GM12801 (cell line): ENCODE measurements at regions not wholly inside any gene's neighbourhood (a gene's known extent, or its start where the extent isn't known, plus 50 kb on each side); places are given as distances from the start of the nearest gene placed in this dataset.

ENCODE experiments used
- CTCF ChIP-seq: IDR thresholded peaks from one replicate; pipeline ENCODE4 v1.5.1; 2011; ENCODE audit warnings: control low read depth; ENCODE audit not compliant: insufficient read length; ENCODE audit errors: extremely low read depth

- TF ChIP-seq CTCF = no peak
Observed at GRCh38 chr1:87599569-87599968, 270.9 kb downstream of the LMO4 start.

GRCh38 chr1:87600055-87600850 lies 271.6 kb downstream of the LMO4 start:
- no peak for TF ChIP-seq CTCF

GRCh38 chr1:87600854-87601253 lies 272.2 kb downstream of the LMO4 start:
- no peak for TF ChIP-seq CTCF

GRCh38 chr1:87603626-87604025 lies 274.9 kb downstream of the LMO4 start:
- TF ChIP-seq CTCF = no peak

- no peak for TF ChIP-seq CTCF
Observed at GRCh38 chr1:87612956-87613355, 284.3 kb downstream of the LMO4 start.

GRCh38 chr1:87615491-87615890 lies 286.8 kb downstream of the LMO4 start:
- TF ChIP-seq CTCF = no peak

GRCh38 chr1:87615901-87616300 lies 287.2 kb downstream of the LMO4 start:
- TF ChIP-seq CTCF = no peak
